ENCODE measurements at regions not wholly inside any gene's neighbourhood (a gene's known extent, or its start where the extent isn't known, plus 50 kb on each side); places are given as distances from the start of the nearest gene placed in this dataset.
A peak's percentile ranks its signal among the peaks of the same experiment; 100 is the strongest.

DNA sequence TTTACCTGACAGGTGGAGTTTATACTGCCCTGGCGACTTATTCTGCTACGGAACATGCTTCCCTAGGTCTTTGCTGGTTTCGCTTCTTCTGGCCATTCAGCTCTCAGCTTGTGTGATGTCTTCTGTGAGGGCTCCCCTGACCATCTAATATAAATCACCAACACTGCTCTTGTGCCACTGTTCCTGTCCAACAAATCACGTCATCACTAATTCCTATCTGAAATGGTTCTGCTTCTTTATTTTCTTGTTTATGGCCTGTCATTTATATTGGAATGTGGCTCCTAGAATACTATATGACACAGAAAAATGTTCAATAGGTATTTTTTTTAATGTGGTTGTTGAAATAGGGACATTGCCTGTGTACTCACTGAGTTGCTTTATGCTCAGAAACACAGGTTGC, 171.5 kb downstream of the CD8B2 start:
- Histone ChIP-seq H3K4me1 (ENCODE audit: control insufficient read depth, low read length) (no peaks in the 10 kb centered on the region), H3K79me2 (ENCODE audit: control insufficient read depth, low read length) (no peaks in the 10 kb centered on the region)
- no peak for TF ChIP-seq EZH2phosphoT487 (IDR thresholded peaks at IDR 0.05; ENCODE audit: borderline replicate concordance, low read length)
- TF ChIP-seq, protein P1, sequence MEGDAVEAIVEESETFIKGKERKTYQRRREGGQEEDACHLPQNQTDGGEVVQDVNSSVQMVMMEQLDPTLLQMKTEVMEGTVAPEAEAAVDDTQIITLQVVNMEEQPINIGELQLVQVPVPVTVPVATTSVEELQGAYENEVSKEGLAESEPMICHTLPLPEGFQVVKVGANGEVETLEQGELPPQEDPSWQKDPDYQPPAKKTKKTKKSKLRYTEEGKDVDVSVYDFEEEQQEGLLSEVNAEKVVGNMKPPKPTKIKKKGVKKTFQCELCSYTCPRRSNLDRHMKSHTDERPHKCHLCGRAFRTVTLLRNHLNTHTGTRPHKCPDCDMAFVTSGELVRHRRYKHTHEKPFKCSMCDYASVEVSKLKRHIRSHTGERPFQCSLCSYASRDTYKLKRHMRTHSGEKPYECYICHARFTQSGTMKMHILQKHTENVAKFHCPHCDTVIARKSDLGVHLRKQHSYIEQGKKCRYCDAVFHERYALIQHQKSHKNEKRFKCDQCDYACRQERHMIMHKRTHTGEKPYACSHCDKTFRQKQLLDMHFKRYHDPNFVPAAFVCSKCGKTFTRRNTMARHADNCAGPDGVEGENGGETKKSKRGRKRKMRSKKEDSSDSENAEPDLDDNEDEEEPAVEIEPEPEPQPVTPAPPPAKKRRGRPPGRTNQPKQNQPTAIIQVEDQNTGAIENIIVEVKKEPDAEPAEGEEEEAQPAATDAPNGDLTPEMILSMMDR (IDR thresholded peaks at IDR 0.05; ENCODE audit: low read depth, low read length, poor library complexity, severe bottlenecking), result no peak

DNA sequence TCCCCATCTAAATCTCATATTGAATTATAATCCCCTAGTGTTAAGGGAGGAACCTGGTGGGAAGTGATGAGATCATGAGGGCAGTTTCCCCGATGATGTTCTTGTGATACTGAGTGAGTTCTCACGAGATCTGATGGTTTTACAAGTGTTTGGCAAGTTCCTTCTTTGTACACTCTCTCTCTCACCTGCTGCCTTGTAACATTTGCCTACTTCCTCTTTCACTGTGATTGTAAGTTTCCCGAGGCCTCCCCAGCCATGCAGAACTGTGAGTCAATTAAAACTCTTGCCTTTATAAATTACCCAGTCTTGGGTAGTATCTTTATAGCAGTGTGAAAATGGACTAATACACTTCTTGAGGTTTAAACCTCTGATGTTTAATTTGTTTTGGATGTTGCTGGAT, 177.5 kb downstream of the CD8B2 start:
- H3K9me2 ChIP-seq (replicated peaks; ENCODE audit: control insufficient read depth, low read length), result no peaks in the 10 kb centered on the region
- H3K4me3 ChIP-seq (ENCODE audit: low read length), result peak overlapping the region; percentile 22
- H3K79me2 ChIP-seq (ENCODE audit: control insufficient read depth, low read length), result no peaks in the 10 kb centered on the region
- no peaks in the 10 kb centered on the region for H3K27me3 ChIP-seq (ENCODE audit: control insufficient read depth, low read length)
- peaks cover 12% of the 10 kb centered on the region for H3K4me1 ChIP-seq (ENCODE audit: control insufficient read depth, low read length)
- H3K9me3 ChIP-seq (ENCODE audit: control insufficient read depth, insufficient read depth, low read length), result peaks cover 16% of the 10 kb centered on the region; the same call in 1 of the 2 replicates
- no peaks in the 10 kb centered on the region for H3K36me3 ChIP-seq (ENCODE audit: control insufficient read depth, low read length)
- H3K27ac ChIP-seq (ENCODE audit: low read depth, low read length), result peak overlapping the region; percentile 10
- H3F3A ChIP-seq (ENCODE audit: control insufficient read depth, insufficient read depth), result no peaks in the 10 kb centered on the region
- H4K20me1 ChIP-seq (ENCODE audit: control insufficient read depth, insufficient read depth, low read depth, low read length), result no peaks in the 10 kb centered on the region
- H3K4me2 ChIP-seq (ENCODE audit: low read length), result peak overlapping the region; percentile 17
- TF ChIP-seq, protein P1 (IDR thresholded peaks at IDR 0.05; ENCODE audit: low read depth, low read length, poor library complexity, severe bottlenecking), result no peak
- TF ChIP-seq EZH2phosphoT487 (IDR thresholded peaks at IDR 0.05; ENCODE audit: borderline replicate concordance, low read length), result no peak

More for the DNA sequence above, 171.5 kb downstream of the CD8B2 start:
- no peak overlapping the region for H3K4me2 ChIP-seq (ENCODE audit: low read length)
- H4K20me1 ChIP-seq (ENCODE audit: control insufficient read depth, insufficient read depth, low read depth, low read length), result no peaks in the 10 kb centered on the region
- no peaks in the 10 kb centered on the region for H3K9me2 ChIP-seq (replicated peaks; ENCODE audit: control insufficient read depth, low read length)
- H3K4me3 ChIP-seq (ENCODE audit: low read length), result no peak overlapping the region
- no peaks in the 10 kb centered on the region for H3F3A ChIP-seq (ENCODE audit: control insufficient read depth, insufficient read depth)
- peaks cover 6% of the 10 kb centered on the region; the same call in 1 of the 2 replicates for H3K9me3 ChIP-seq (ENCODE audit: control insufficient read depth, insufficient read depth, low read length)
- no peak overlapping the region for H3K27ac ChIP-seq (ENCODE audit: low read depth, low read length)
- no peaks in the 10 kb centered on the region for H3K36me3 ChIP-seq (ENCODE audit: control insufficient read depth, low read length)
- H3K27me3 ChIP-seq (ENCODE audit: control insufficient read depth, low read length), result no peaks in the 10 kb centered on the region

DNA sequence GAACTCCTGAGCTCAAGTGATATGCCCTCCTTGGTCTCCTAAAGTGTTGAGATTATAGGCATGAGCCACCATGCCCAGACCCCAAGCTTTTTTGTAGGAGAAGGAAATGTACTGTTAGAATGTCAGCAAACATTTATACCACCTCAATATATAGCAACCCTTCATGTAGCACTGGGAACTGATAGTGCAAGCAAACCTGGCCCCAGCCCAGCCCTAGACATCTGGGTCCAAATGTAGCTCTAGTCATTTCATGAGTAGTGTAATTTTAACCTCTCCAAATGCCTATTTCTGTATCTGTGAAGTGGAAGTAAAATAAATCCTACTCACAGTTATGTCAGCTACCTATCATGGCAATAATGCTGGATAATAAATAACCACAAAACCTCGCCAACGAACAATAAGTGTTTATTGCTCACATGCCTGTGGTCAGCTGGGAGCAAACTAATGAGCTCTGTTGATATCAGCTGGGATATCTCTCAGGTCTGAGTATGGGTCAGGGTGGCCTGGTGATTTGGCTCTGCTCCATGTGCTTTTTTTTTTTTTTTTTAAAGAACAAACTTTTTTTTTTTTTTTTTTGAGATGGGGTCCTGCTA, 180.4 kb downstream of the CD8B2 start:
- no peaks in the 10 kb centered on the region for H3K79me2 ChIP-seq (ENCODE audit: control insufficient read depth, low read length)
- H3K4me1 ChIP-seq (ENCODE audit: control insufficient read depth, low read length), result peaks cover 12% of the 10 kb centered on the region
- no peak overlapping the region for H3K4me2 ChIP-seq (ENCODE audit: low read length)
- H3K4me3 ChIP-seq (ENCODE audit: low read length), result no peak overlapping the region
- TF ChIP-seq EZH2phosphoT487 (IDR thresholded peaks at IDR 0.05; ENCODE audit: borderline replicate concordance, low read length), result no peak
- TF ChIP-seq, protein P1 (IDR thresholded peaks at IDR 0.05; ENCODE audit: low read depth, low read length, poor library complexity, severe bottlenecking), result no peak
- H3K9me2 ChIP-seq (replicated peaks; ENCODE audit: control insufficient read depth, low read length), result no peaks in the 10 kb centered on the region
- no peaks in the 10 kb centered on the region for H3K27me3 ChIP-seq (ENCODE audit: control insufficient read depth, low read length)
- H3F3A ChIP-seq (ENCODE audit: control insufficient read depth, insufficient read depth), result no peaks in the 10 kb centered on the region
- H3K9me3 ChIP-seq (ENCODE audit: control insufficient read depth, insufficient read depth, low read length), result peaks cover 16% of the 10 kb centered on the region; the same call in 1 of the 2 replicates
- no peak overlapping the region for H3K27ac ChIP-seq (ENCODE audit: low read depth, low read length)
- H4K20me1 ChIP-seq (ENCODE audit: control insufficient read depth, insufficient read depth, low read depth, low read length), result no peaks in the 10 kb centered on the region
- no peaks in the 10 kb centered on the region for H3K36me3 ChIP-seq (ENCODE audit: control insufficient read depth, low read length)

Data from DOHH2 (cell line).